Right lobe of liver (tissue), 4 donors: ENCODE measurements at regions not wholly inside any gene's neighbourhood (a gene's known extent, or its start where the extent isn't known, plus 50 kb on each side); places are given as distances from the start of the nearest gene placed in this dataset.

Source experiments
- CTCF ChIP-seq, 4 donors: fragments of 200-600 bp in 3 of 4; fragments of 450-650 bp in 1 of 4; IDR thresholded peaks; one replicate each; pipeline versions ENCODE4 v1.5.1 to v1.8.0; 2016 to 2022; ENCODE audit warnings: antibody characterized with exemption in 4 of 4, mild to moderate bottlenecking in 2 of 4
- POLR2A ChIP-seq: fragments of 450-650 bp; IDR thresholded peaks from one replicate; pipeline ENCODE4 v1.6.1; 2017; ENCODE audit warnings: antibody characterized with exemption, mild to moderate bottlenecking
- donor health status: DM: no; HTN: no; CAD: no.
- donor health status: DM: no; HTN: no; CAD: no.
- donor health status: DM: no; HTN: yes; CAD: no.

GRCh38 chr13:86673931-86674431 lies 874.8 kb upstream of the SLITRK6 start:
- TF ChIP-seq POLR2A = no peak
- TF ChIP-seq CTCF (IDR thresholded peaks at IDR 0.05) = no peak
